IPS-11a (cell line): ENCODE measurements at regions not wholly inside any gene's neighbourhood (a gene's known extent, or its start where the extent isn't known, plus 50 kb on each side); places are given as distances from the start of the nearest gene placed in this dataset.
"Not testable (repeated sequence)": the region's sequence is repeated elsewhere in the genome, so short reads cannot be mapped to it uniquely, and the experiment has no call there.

Experiments
- H3K4me3 ChIP-seq: one replicate; pipeline ENCODE4 v1.5.1; 2013; ENCODE audit warnings: low read depth, low read length, control low read depth

DNA sequence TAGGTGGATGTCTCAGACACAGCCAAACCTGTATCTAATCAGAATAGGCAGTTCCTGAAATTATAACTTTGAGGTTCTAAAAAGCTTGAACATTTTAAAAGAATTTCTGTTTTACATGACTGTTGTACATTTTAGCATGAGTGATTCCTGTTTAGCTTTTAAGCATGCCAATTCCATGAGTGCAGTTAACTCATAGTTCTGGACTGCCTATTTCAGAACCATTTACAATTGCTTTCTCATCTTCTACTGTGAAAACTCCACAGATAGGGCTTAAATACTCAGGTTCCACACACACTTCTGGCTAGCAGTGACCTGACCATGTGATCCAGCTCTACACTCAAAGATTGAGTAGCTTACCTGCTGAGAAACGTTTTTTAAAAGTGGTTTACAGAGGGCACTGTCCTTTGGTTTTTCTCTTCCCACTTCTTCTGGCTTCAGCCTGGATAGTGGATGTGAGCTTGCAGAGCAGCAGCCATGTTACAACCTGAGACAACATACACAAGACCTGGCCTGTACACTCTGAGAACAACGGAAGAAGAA is 280.8 kb downstream of the ANKRD50 start:
- no peak overlapping the region for H3K4me3 ChIP-seq

DNA sequence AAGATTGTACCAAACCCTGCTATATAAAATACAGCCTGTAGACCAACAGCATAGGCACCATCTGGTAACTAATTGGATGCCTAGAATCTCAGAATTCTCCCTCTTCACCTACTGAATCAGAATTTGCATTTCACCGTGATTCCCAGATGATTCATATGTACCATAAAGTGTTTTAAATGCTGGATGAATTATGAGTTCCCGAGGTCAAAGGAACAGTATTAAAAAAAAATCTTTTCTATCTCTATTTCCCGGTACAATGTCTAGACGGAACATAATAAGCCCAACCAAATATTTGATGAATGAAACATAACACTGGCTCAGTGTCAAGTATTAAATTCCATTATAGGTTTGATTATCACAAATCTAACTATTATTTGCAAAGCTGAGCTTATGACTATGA is 280.0 kb downstream of the ANKRD50 start:
- H3K4me3 ChIP-seq: no peak overlapping the region

- no peak overlapping the region for H3K4me3 ChIP-seq
These were observed 279.5 kb downstream of the ANKRD50 start for GRCh38 chr4:124433044-124433443.

DNA sequence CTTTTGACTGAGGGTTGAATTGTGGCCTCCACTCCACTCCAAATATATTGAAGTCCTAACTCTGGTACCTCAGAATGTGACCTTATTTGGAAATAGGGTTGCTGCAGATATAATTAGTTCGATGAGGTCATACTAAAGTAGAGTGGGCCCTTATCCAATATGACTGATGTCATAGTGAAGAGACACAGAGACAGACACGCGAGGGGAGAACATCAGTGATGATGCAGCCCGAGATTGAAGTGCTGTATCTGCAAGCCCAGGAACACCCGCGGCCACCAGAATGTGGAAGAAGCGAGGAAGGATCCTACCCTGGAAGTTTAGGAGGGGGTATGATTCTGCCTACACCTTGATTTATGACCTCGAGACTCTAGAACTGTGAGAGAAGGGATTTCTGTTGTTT is 279.0 kb downstream of the ANKRD50 start:
- H3K4me3 ChIP-seq: no peak overlapping the region

- no peak overlapping the region for H3K4me3 ChIP-seq
These were observed 277.1 kb downstream of the ANKRD50 start for GRCh38 chr4:124435274-124435950.

DNA sequence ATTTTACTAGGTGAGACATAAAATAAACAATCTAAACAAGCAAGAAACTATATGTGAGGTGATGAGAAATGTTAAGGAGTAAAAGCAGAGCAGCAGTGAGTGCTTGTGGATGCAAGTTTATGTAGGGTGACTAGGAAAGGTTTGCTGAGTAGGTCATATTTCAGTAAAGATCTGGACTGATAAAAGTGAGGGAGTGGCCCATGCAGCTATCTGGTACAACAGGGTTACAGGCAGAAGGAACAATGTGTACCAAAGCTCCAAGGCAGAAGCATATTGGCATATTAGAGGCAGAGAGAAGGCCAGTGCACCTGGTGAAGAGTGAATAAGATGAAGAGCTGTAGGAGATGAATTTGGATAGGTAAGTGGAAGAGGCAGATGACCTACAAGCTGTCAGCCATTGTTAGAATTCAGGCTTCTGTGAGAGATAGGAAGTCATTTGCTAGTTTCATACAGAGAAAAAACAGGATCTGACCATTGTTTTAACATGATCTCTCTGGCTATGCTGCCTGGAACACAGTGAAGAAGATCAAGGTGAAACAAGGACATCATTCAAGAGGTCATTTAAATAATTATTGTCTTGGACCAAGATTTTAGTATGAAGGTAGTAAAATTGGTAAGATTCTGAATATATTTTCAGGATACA is 274.6 kb downstream of the ANKRD50 start:
- H3K4me3 ChIP-seq: no peak overlapping the region

DNA sequence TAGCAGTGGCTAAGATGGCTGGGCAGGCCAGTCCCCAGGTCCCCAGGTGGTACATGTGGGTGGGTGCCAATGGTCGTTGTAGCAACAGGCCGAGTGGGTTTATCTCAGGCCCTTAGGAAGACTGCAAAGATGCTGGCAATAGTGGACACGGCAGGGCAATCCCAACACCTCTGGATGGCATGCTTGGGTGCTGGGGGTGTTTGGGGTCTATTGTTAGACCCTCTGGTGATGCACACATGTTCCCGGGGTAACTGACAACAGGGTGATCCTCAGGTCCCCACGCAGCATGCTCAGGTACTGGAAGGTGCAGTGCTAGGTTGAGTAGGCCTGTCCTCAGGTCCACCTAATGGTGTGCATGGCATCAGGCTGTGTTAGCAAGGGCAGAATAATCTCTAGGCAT is 267.5 kb downstream of the ANKRD50 start:
- no peak overlapping the region for H3K4me3 ChIP-seq

DNA sequence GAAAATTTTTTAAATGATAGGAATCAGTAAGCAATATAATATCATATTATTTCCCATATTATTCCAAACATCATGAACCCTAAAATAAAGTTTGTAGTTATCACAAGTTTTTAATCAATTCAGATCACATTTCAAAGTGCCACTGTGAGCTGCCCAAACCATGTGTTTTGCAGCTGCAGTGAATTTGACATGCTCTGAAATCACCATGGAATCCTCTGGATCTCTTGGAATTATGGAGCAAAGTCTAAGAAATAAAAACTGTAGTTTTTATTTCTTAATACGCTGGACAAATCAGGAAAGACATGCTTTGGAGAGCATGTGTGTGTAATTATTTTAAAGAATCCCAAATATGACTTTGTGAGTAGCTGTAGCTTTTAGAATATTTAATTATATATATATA is 262.7 kb downstream of the ANKRD50 start:
- no peak overlapping the region for H3K4me3 ChIP-seq

GRCh38 chr4:124450851-124451250 is 261.7 kb downstream of the ANKRD50 start:
- no peak overlapping the region for H3K4me3 ChIP-seq

DNA sequence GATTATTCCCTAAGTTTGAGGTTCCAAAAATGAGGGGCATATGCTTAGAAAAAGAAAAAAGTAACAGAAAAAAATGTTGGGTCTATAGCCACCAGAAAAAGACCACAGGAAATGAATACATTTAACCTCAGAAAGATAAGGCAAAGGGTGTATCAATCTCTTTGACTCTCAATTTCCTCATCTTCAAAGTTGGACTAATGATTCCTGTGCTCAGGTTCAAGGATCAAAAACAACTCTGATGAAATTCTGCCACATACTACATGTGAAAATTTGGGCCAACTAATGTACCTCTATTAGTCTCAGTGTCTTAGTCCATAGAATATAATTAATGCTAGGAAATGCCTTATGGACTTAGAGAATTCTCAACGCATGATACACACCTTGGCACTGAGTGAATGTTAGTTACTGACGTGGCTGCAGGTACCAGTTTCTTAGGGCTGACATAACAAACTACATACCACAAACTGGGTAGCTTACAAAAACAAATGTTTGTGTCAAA is 257.7 kb downstream of the ANKRD50 start:
- H3K4me3 ChIP-seq: no peak overlapping the region

GRCh38 chr4:124455671-124456070 is 256.9 kb downstream of the ANKRD50 start:
- H3K4me3 ChIP-seq: no peak overlapping the region

DNA sequence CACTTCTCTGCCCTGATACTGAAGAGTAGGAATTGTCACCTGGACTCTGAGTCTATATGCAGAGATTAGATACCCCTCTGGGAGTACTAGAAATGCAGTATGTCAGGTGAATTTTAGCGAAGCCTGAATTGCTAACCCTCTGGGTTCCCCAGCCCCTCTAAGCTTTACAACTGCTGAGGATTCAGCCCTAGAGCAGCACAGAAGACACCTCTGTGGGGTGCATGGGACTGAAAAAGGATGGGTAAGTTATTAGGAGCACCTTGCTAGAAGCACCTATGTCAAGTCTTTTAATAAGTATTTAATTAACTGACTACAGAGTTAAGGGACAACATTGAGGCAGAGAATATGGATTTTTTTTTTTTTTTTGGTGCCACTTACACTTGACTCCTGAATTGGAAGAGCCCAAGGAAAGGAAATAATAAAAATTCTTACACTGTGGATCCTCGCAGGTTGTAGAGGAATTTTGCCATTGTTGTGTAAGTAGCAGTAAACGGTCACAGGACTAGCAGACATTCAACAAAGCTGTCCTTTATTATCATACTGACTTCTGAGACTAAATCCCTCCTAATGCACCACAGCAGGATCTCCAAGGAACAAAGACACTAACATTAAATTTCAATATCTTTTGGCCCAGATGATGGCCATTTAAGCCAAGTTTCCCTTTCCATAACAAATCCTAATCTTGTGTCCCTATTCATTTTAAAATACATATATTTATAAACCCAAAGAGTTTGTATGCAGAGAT is 253.2 kb downstream of the ANKRD50 start:
- no peak overlapping the region for H3K4me3 ChIP-seq

DNA sequence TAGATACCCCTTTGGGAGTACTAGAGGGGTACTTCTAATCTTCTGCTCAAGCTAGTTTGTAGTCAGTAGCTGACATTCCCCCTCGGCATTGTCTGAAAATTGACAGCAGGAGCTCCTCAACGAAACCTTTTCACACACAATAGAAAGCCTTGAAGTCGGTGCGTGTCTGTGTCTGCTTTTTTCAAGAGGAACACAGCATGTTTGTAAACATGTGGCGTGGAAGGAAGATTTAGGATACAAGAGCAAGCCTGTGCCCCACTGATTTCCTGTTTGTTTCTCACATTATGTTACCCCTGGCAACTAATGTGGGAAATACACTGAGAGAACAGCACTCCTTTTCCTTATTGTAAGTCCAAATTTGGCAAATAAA is 252.6 kb downstream of the ANKRD50 start:
- no peak overlapping the region for H3K4me3 ChIP-seq

DNA sequence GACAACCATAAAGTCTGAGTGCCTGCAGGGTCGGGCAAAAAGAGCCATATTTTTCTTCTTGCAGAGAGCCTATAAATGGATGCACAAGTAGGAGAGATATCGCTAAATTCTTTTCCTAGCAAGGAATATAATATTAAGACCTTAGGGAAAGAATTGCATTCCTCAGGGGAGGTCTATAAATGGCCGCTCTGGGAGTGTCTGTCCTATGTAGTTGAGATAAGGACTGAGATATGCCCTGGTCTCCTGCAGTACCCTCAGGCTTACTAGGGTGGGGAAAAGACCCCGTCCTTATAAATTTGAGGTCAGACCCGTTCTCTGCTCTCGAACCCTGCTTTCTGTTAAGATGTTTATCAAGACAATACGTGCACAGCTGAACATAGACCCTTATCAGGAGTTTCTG is 250.9 kb downstream of the ANKRD50 start:
- not testable (repeated sequence) for H3K4me3 ChIP-seq

GRCh38 chr4:124462954-124463828 is 249.3 kb downstream of the ANKRD50 start:
- no peak overlapping the region for H3K4me3 ChIP-seq

- H3K4me3 ChIP-seq: no peak overlapping the region
These were observed 247.7 kb downstream of the ANKRD50 start for GRCh38 chr4:124464836-124465235.

DNA sequence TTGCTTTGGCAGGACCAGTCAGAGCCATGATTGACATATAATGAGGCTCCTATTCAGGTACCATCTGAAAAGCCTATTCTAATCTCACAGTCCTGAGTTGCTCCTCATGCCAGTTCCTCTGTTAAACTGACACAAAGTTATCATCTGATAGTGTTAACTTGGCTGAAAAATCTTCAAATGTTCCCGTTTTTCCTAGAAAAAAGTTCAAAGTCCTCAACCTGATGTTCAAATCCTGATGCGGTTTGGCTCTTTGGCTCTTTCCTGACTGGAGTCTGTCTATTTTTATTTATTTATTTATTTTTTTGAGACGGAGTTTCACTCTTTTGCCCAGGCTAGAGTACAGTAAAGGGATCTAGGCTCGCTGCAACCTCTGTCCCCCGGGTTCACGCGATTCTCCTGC is 244.2 kb downstream of the ANKRD50 start:
- no peak overlapping the region for H3K4me3 ChIP-seq

DNA sequence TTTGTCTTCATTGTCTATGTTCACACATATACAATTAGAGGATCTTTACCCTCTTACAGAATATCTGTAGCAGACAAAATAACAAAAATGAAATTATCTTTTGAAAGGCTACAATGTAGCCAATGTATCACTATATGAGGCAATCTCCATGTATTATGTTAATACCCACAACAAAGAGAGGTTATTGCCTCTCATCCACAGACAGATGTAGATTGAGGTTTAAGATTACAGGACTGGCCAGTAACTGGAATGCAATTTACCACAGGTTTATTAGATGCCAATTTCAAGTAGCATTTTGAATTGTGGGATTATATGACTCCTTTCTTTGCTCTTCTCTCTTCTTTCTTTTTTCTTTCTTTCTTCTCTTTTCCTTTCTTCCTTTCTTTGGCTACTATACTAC is 242.6 kb downstream of the ANKRD50 start:
- no peak overlapping the region for H3K4me3 ChIP-seq

DNA sequence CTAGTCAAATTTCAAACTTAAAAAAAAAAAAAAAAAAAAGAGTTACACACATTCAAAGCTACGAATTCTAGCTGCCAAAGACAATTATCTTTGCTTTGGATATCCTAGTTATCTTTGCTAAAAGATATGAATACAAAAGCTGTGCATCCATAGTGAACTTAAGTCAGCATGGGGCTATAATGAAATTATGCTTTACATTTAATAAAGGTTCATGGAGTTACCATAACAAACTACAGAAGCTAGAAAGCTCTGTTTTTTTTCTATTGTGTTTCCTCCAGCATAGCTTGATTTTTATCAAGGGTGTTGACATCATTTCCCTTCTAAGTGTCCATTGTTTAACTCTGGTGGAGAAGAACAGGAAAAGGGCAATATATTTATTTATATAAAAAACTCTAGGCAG is 234.1 kb downstream of the ANKRD50 start:
- H3K4me3 ChIP-seq: no peak overlapping the region

- no peak overlapping the region for H3K4me3 ChIP-seq
These were observed 232.5 kb downstream of the ANKRD50 start for GRCh38 chr4:124480061-124480460.

- no peak overlapping the region for H3K4me3 ChIP-seq
These were observed 231.4 kb downstream of the ANKRD50 start for GRCh38 chr4:124481123-124481522.
